GM23338 (cell line): ENCODE measurements at regions not wholly inside any gene's neighbourhood (a gene's known extent, or its start where the extent isn't known, plus 50 kb on each side); places are given as distances from the start of the nearest gene placed in this dataset.

ENCODE experiments used
- ATAC-seq: fragments of 200-7000 bp; cut with Tn5 transposase; 3 replicates; pipeline ENCODE4 v1.9.1; 2020
- DNase-seq: peaks from one replicate; pipeline ENCODE4 v3.0.0-alpha.2; 2015; ENCODE audit warnings: low spot score
- H2AFZ ChIP-seq: fragments of 200-600 bp; sonication (generic); 2 replicates; pipeline ENCODE4 v1.8.0; 2016; ENCODE audit warnings: antibody characterized with exemption, mild to moderate bottlenecking, moderate library complexity
- H3F3A ChIP-seq: fragments of 200-600 bp; sonication (generic); replicated peaks from 2 replicates; pipeline ENCODE4 v1.8.0; 2017; ENCODE audit warnings: antibody characterized with exemption, mixed run types, low read depth
- H3K27ac ChIP-seq: fragments of 200-600 bp; sonication (generic); 2 replicates; pipeline ENCODE4 v1.6.1; 2016; ENCODE audit warnings: low read depth
- H3K27me3 ChIP-seq: fragments of 200-600 bp; sonication (generic); 2 replicates; pipeline ENCODE4 v1.8.0; 2016; ENCODE audit warnings: mild to moderate bottlenecking, mixed run types, moderate library complexity; ENCODE audit not compliant: insufficient read depth
- H3K36me3 ChIP-seq: fragments of 200-600 bp; sonication (generic); 2 replicates; pipeline ENCODE4 v1.8.0; 2016; ENCODE audit warnings: mild to moderate bottlenecking; ENCODE audit not compliant: insufficient read depth
- H3K4me1 ChIP-seq: fragments of 200-600 bp; sonication (generic); 2 replicates; pipeline ENCODE4 v1.8.0; 2016; ENCODE audit warnings: mild to moderate bottlenecking, moderate library complexity; ENCODE audit not compliant: insufficient read depth
- H3K4me2 ChIP-seq: fragments of 200-600 bp; sonication (generic); 2 replicates; pipeline ENCODE4 v1.7.1; 2017; ENCODE audit warnings: mixed run types
- H3K4me3 ChIP-seq: fragments of 200-600 bp; sonication (generic); 2 replicates; pipeline ENCODE4 v1.6.1; 2016; ENCODE audit warnings: mixed run types
- H3K79me2 ChIP-seq: fragments of 200-600 bp; sonication (generic); replicated peaks from 2 replicates; pipeline ENCODE4 v1.8.0; 2017; ENCODE audit warnings: mild to moderate bottlenecking; ENCODE audit not compliant: insufficient read depth
- H3K9me2 ChIP-seq: fragments of 200-600 bp; sonication (generic); 2 replicates; pipeline ENCODE4 v1.8.0; 2017; ENCODE audit not compliant: insufficient read depth
- H4K20me1 ChIP-seq: fragments of 200-600 bp; sonication (generic); replicated peaks from 2 replicates; pipeline ENCODE4 v1.8.0; 2017; ENCODE audit warnings: mild to moderate bottlenecking; ENCODE audit not compliant: insufficient read depth
- H3K27ac Mint-ChIP-seq: 2 replicates; pipeline ENCODE4 v1.8.0; 2020; ENCODE audit warnings: inconsistent platforms, mild to moderate bottlenecking, moderate library complexity, mixed read lengths
- H3K27me3 Mint-ChIP-seq: 3 replicates; pipeline ENCODE4 v1.8.0; 2022; ENCODE audit warnings: low read depth, mild to moderate bottlenecking, moderate library complexity, mixed read lengths, inconsistent platforms; ENCODE audit not compliant: insufficient read depth, poor library complexity
- H3K36me3 Mint-ChIP-seq: 3 replicates; pipeline ENCODE4 v1.8.0; 2021; ENCODE audit warnings: low read depth, mild to moderate bottlenecking, inconsistent platforms, moderate library complexity, mixed read lengths
- H3K4me1 Mint-ChIP-seq: 3 replicates; pipeline ENCODE4 v1.8.0; 2020; ENCODE audit warnings: mild to moderate bottlenecking, inconsistent platforms, mixed read lengths
- H3K4me3 Mint-ChIP-seq: 3 replicates; pipeline ENCODE4 v1.8.0; 2021; ENCODE audit warnings: moderate library complexity, mild to moderate bottlenecking, inconsistent platforms, mixed read lengths
- H3K9me3 Mint-ChIP-seq: 3 replicates; pipeline ENCODE4 v1.8.0; 2020; ENCODE audit warnings: moderate library complexity, mild to moderate bottlenecking, inconsistent platforms, mixed read lengths
- CREB1 ChIP-seq: fragments of 250-450 bp; sonication (Bioruptor Pico); IDR thresholded peaks from 2 replicates; pipeline ENCODE4 v1.5.0; 2020; ENCODE audit warnings: low read depth, mild to moderate bottlenecking, moderate library complexity
- CTCF ChIP-seq, 2 experiments: fragments of 200-600 bp in 1 of 2; sonication (generic) in 1 of 2; conservative IDR thresholded peaks; 2 replicates each; pipeline versions ENCODE4 v1.5.1 to v1.6.1; 2016 to 2017; ENCODE audit warnings: antibody characterized with exemption in 2 of 2, low read depth in 2 of 2, mild to moderate bottlenecking in 2 of 2, moderate library complexity in 1 of 2
- ETS1 ChIP-seq: IDR thresholded peaks from 2 replicates; pipeline ENCODE4 v1.6.1; 2016; ENCODE audit warnings: antibody characterized with exemption
- JUNB ChIP-seq: IDR thresholded peaks from one replicate; pipeline ENCODE4 v1.6.1; 2016; ENCODE audit warnings: antibody characterized with exemption; ENCODE audit not compliant: unreplicated experiment
- POLR2AphosphoS5 ChIP-seq: IDR thresholded peaks from 2 replicates; pipeline ENCODE4 v1.6.1; 2016; ENCODE audit warnings: antibody characterized with exemption, low read depth
- REST ChIP-seq: IDR thresholded peaks from one replicate; pipeline ENCODE4 v1.6.1; 2018; ENCODE audit warnings: antibody characterized with exemption; ENCODE audit not compliant: unreplicated experiment
- STAT1 ChIP-seq: IDR thresholded peaks from one replicate; pipeline ENCODE4 v1.6.1; 2016; ENCODE audit warnings: antibody characterized with exemption; ENCODE audit not compliant: unreplicated experiment
- ZNF114 ChIP-seq: fragments of 250-450 bp; sonication (Bioruptor Pico); IDR thresholded peaks from 2 replicates; pipeline ENCODE4 v1.5.0; 2020; ENCODE audit warnings: mild to moderate bottlenecking, moderate library complexity
- ZNF462 ChIP-seq: fragments of 250-450 bp; sonication (Bioruptor Pico); IDR thresholded peaks from 2 replicates; pipeline ENCODE4 v1.5.0; 2020; ENCODE audit warnings: mild to moderate bottlenecking, moderate library complexity

DNA sequence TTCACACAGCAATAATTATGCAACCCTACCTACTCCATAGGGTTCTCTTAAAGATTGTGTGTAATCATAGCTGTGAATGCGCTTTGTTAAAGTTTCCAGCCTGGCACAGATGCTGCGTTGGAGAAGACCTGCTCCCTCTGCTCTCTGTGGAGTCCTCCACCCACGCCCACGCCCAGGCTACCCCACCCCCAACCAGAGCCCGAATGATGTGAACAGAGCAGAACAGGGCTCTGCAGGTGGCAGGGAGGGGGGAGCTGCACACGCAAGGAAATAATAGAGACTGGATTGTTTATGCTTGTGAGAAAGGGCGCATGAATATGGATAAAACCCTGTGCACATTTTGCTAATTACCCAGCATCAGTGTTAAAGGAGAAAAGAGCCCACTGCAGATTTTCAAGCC, 447.5 kb downstream of the BCL11A start (continued):
- no peak for TF ChIP-seq ETS1

GRCh38 chr2:60104514-60105505, 448.6 kb downstream of the BCL11A start:
- H3K4me3 Mint-ChIP-seq: no peak overlapping the region
- no peaks in the 10 kb centered on the region for H3K27me3 ChIP-seq
- H3K4me2 ChIP-seq: no peak overlapping the region
- H3K4me1 ChIP-seq: no peaks in the 10 kb centered on the region
- DNase-seq (no peak), ATAC-seq (no peak)
- no peaks in the 10 kb centered on the region for H3K79me2 ChIP-seq
- H3K27ac Mint-ChIP-seq: no peak overlapping the region
- peaks cover 4% of the 10 kb centered on the region for H3K27me3 Mint-ChIP-seq
- no peaks in the 10 kb centered on the region for H3K36me3 ChIP-seq
- no peaks in the 10 kb centered on the region for H3K36me3 Mint-ChIP-seq
- H4K20me1 ChIP-seq: no peaks in the 10 kb centered on the region
- peaks cover 3% of the 10 kb centered on the region; the same call in 2 of the 3 replicates for H3K4me1 Mint-ChIP-seq
- no peak overlapping the region for H3K4me3 ChIP-seq
- no peak overlapping the region for H3K27ac ChIP-seq
- no peaks in the 10 kb centered on the region for H3F3A ChIP-seq
- H3K9me3 Mint-ChIP-seq: no peaks in the 10 kb centered on the region
- H2AFZ ChIP-seq: no peak overlapping the region
- H3K9me2 ChIP-seq: peaks cover 15% of the 10 kb centered on the region; the same call in 1 of the 2 replicates
- TF ChIP-seq REST (no peak), CREB1 (CRISPR knock-in tag) (no peak), JUNB (no peak), ETS1 (no peak), STAT1 (no peak), POLR2AphosphoS5 (no peak), ZNF462 (no peak), ZNF114 (no peak), CTCF (conservative IDR thresholded peaks at IDR 0.05; ENCODE audit: low read depth in 2 of 2) (no peak)
